ENCODE measurements at regions not wholly inside any gene's neighbourhood (a gene's known extent, or its start where the extent isn't known, plus 50 kb on each side); places are given as distances from the start of the nearest gene placed in this dataset.

GRCh38 chr18:45409971-45410370, 205.3 kb upstream of the SLC14A2 start:
- no peak for ATAC-seq (ENCODE audit: low read depth)
- intact Hi-C loops (cut with micrococcal nuclease): no loop called here
- Histone ChIP-seq H3K27me3 (replicated peaks in 1 of 4; ENCODE audit: control extremely low read depth in 1 of 4, control insufficient read depth in 3 of 4, insufficient read depth in 4 of 4, low read length in 3 of 4) (peaks cover 0 to 4% (median 0%) of the 10 kb centered on the region in 4 experiments), H3K9ac (ENCODE audit: low read length) (no peak overlapping the region), H3K36me3 (replicated peaks in 1 of 2; ENCODE audit: control extremely low read depth in 1 of 2, control insufficient read depth in 1 of 2, extremely low read depth in 1 of 2, insufficient read depth in 2 of 2, low read length in 1 of 2) (no peaks in the 10 kb centered on the region), H2AFZ (ENCODE audit: insufficient read depth, low read depth, low read length, poor library complexity, severe bottlenecking) (no peak overlapping the region), H3K4me1 (ENCODE audit: control insufficient read depth in 2 of 2, insufficient read depth in 2 of 2, low read length in 2 of 2) (no peaks in the 10 kb centered on the region), H3K9me3 (ENCODE audit: control extremely low read depth in 1 of 3, control insufficient read depth in 2 of 3, insufficient read depth in 1 of 3, low read length in 2 of 3) (no peaks in the 10 kb centered on the region), H3K79me2 (ENCODE audit: control insufficient read depth, insufficient read depth, low read length) (no peaks in the 10 kb centered on the region), H3K4me2 (replicated peaks; ENCODE audit: low read depth, low read length, poor library complexity, severe bottlenecking) (no peak overlapping the region), H3K27ac (ENCODE audit: low read length in 2 of 2) (no peak overlapping the region), H4K20me1 (ENCODE audit: control insufficient read depth, insufficient read depth, low read length, poor library complexity, severe bottlenecking) (no peaks in the 10 kb centered on the region), H3K4me3 (ENCODE audit: control extremely low read depth in 1 of 5, extremely low read depth in 1 of 5, insufficient read depth in 1 of 5, low read depth in 2 of 5, low read length in 4 of 5) (no peak overlapping the region)
- Mint-ChIP-seq H3K4me3 (no peak overlapping the region), H3K4me1 (no peaks in the 10 kb centered on the region), H3K27ac (no peak overlapping the region), H3K9me3 (ENCODE audit: insufficient read depth) (no peaks in the 10 kb centered on the region), H3K27me3 (peaks cover 29% of the 10 kb centered on the region)
- 100% methylated on average over 3 of the region's 7 CpGs for WGBS (ENCODE audit: insufficient coverage)
- TF ChIP-seq EZH2 (IDR thresholded peaks at IDR 0.05; ENCODE audit: borderline replicate concordance, insufficient read depth, low read depth, low read length, poor library complexity, severe bottlenecking): no peak
- no peak for TF ChIP-seq CTCF (IDR thresholded peaks at IDR 0.05)
- ChIA-PET CTCF (no interaction called here), POLR2A (no interaction called here)
- no peak for DNase-seq

GRCh38 chr18:45412577-45412976, 202.7 kb upstream of the SLC14A2 start:
- Histone ChIP-seq H3K79me2 (ENCODE audit: control insufficient read depth, insufficient read depth, low read length) (no peaks in the 10 kb centered on the region), H3K4me1 (ENCODE audit: control insufficient read depth in 2 of 2, insufficient read depth in 2 of 2, low read length in 2 of 2) (no peaks in the 10 kb centered on the region), H3K4me2 (replicated peaks; ENCODE audit: low read depth, low read length, poor library complexity, severe bottlenecking) (no peak overlapping the region), H3K4me3 (ENCODE audit: control extremely low read depth in 1 of 5, extremely low read depth in 1 of 5, insufficient read depth in 1 of 5, low read depth in 2 of 5, low read length in 4 of 5) (no peak overlapping the region), H4K20me1 (ENCODE audit: control insufficient read depth, insufficient read depth, low read length, poor library complexity, severe bottlenecking) (no peaks in the 10 kb centered on the region), H3K9me3 (ENCODE audit: control extremely low read depth in 1 of 3, control insufficient read depth in 2 of 3, insufficient read depth in 1 of 3, low read length in 2 of 3) (no peaks in the 10 kb centered on the region), H2AFZ (ENCODE audit: insufficient read depth, low read depth, low read length, poor library complexity, severe bottlenecking) (no peak overlapping the region), H3K36me3 (replicated peaks in 1 of 2; ENCODE audit: control extremely low read depth in 1 of 2, control insufficient read depth in 1 of 2, extremely low read depth in 1 of 2, insufficient read depth in 2 of 2, low read length in 1 of 2) (no peaks in the 10 kb centered on the region), H3K9ac (ENCODE audit: low read length) (no peak overlapping the region), H3K27ac (ENCODE audit: low read length in 2 of 2) (no peak overlapping the region), H3K27me3 (replicated peaks in 1 of 4; ENCODE audit: control extremely low read depth in 1 of 4, control insufficient read depth in 3 of 4, insufficient read depth in 4 of 4, low read length in 3 of 4) (peaks cover 0 to 4% (median 0%) of the 10 kb centered on the region in 4 experiments)
- H3K9me3 Mint-ChIP-seq (ENCODE audit: insufficient read depth): no peaks in the 10 kb centered on the region
- no peak for TF ChIP-seq CTCF (IDR thresholded peaks at IDR 0.05)
- TF ChIP-seq EZH2 (IDR thresholded peaks at IDR 0.05; ENCODE audit: borderline replicate concordance, insufficient read depth, low read depth, low read length, poor library complexity, severe bottlenecking): no peak
- no peaks in the 10 kb centered on the region for H3K4me1 Mint-ChIP-seq
- intact Hi-C loops (cut with micrococcal nuclease): no loop called here
- DNase-seq: no peak
- peaks cover 23% of the 10 kb centered on the region for H3K27me3 Mint-ChIP-seq
- no peak overlapping the region for H3K27ac Mint-ChIP-seq
- 100% methylated on average over 1 of the region's 1 CpG for WGBS (ENCODE audit: insufficient coverage)
- ChIA-PET CTCF (no interaction called here), POLR2A (no interaction called here)
- no peak overlapping the region for H3K4me3 Mint-ChIP-seq
- ATAC-seq (ENCODE audit: low read depth): no peak
